ENCODE measurements at regions not wholly inside any gene's neighbourhood (a gene's known extent, or its start where the extent isn't known, plus 50 kb on each side); places are given as distances from the start of the nearest gene placed in this dataset.
"Not testable (repeated sequence)": the region's sequence is repeated elsewhere in the genome, so short reads cannot be mapped to it uniquely, and the experiment has no call there.

- H3K36me3 ChIP-seq (replicated peaks); in situ Hi-C loops (cut with HindIII; ENCODE audit: low pct_ligation_motif_present, low sequenced_read_pairs): not testable (repeated sequence)
Measured at GRCh38 chr18:14301255-14301654, 169.0 kb upstream of the ZNF519 start.

GRCh38 chr18:14295081-14295480 lies 162.8 kb upstream of the ZNF519 start:
- DNase-seq; H3K36me3 ChIP-seq (replicated peaks); H3K27ac ChIP-seq; H3K4me3 ChIP-seq (ENCODE audit: low read depth, low read length); H3K27me3 ChIP-seq (replicated peaks); in situ Hi-C loops (cut with HindIII; ENCODE audit: low pct_ligation_motif_present, low sequenced_read_pairs): not testable (repeated sequence)

More at GRCh38 chr18:14301255-14301654, 169.0 kb upstream of the ZNF519 start:
- H3K27me3 ChIP-seq (replicated peaks); H3K27ac ChIP-seq; H3K4me3 ChIP-seq (ENCODE audit: low read depth, low read length); DNase-seq: not testable (repeated sequence)

GRCh38 chr18:14285053-14285452 lies 152.8 kb upstream of the ZNF519 start:
- no peak for DNase-seq
- TF ChIP-seq CTCF (IDR thresholded peaks at IDR 0.05; ENCODE audit: low read depth, low read length, missing control alignments) = no peak
- in situ Hi-C loops (cut with HindIII; ENCODE audit: low pct_ligation_motif_present, low sequenced_read_pairs) = no loop called here

GRCh38 chr18:14275391-14275790 lies 143.2 kb upstream of the ZNF519 start:
- in situ Hi-C loops (cut with HindIII; ENCODE audit: low pct_ligation_motif_present, low sequenced_read_pairs); H3K27me3 ChIP-seq (replicated peaks); H3K27ac ChIP-seq; DNase-seq; H3K36me3 ChIP-seq (replicated peaks); H3K4me3 ChIP-seq (ENCODE audit: low read depth, low read length): not testable (repeated sequence)

More at GRCh38 chr18:14285053-14285452, 152.8 kb upstream of the ZNF519 start:
- no peaks in the 10 kb centered on the region for H3K36me3 ChIP-seq (replicated peaks)
- H3K4me3 ChIP-seq (ENCODE audit: low read depth, low read length) = no peak overlapping the region
- no peak overlapping the region for H3K27ac ChIP-seq
- no peaks in the 10 kb centered on the region for H3K27me3 ChIP-seq (replicated peaks)

- in situ Hi-C loops (cut with HindIII; ENCODE audit: low pct_ligation_motif_present, low sequenced_read_pairs); H3K27ac ChIP-seq; H3K4me3 ChIP-seq (ENCODE audit: low read depth, low read length); H3K27me3 ChIP-seq (replicated peaks); H3K36me3 ChIP-seq (replicated peaks); DNase-seq: not testable (repeated sequence)
Measured at GRCh38 chr18:14265637-14266410, 133.6 kb upstream of the ZNF519 start.

- H3K36me3 ChIP-seq (replicated peaks); in situ Hi-C loops (cut with HindIII; ENCODE audit: low pct_ligation_motif_present, low sequenced_read_pairs); H3K4me3 ChIP-seq (ENCODE audit: low read depth, low read length); H3K27ac ChIP-seq; H3K27me3 ChIP-seq (replicated peaks); DNase-seq: not testable (repeated sequence)
Measured at GRCh38 chr18:14262786-14263185, 130.6 kb upstream of the ZNF519 start.

GRCh38 chr18:14250084-14250677 lies 117.9 kb upstream of the ZNF519 start:
- in situ Hi-C loops (cut with HindIII; ENCODE audit: low pct_ligation_motif_present, low sequenced_read_pairs); H3K4me3 ChIP-seq (ENCODE audit: low read depth, low read length); H3K36me3 ChIP-seq (replicated peaks); H3K27me3 ChIP-seq (replicated peaks); H3K27ac ChIP-seq; DNase-seq: not testable (repeated sequence)

- DNase-seq; H3K4me3 ChIP-seq (ENCODE audit: low read depth, low read length); in situ Hi-C loops (cut with HindIII; ENCODE audit: low pct_ligation_motif_present, low sequenced_read_pairs): not testable (repeated sequence)
Measured at GRCh38 chr18:14239224-14239623, 107.0 kb upstream of the ZNF519 start.

GRCh38 chr18:14236356-14237048 lies 104.3 kb upstream of the ZNF519 start:
- DNase-seq; H3K27ac ChIP-seq; H3K27me3 ChIP-seq (replicated peaks); in situ Hi-C loops (cut with HindIII; ENCODE audit: low pct_ligation_motif_present, low sequenced_read_pairs); H3K36me3 ChIP-seq (replicated peaks); H3K4me3 ChIP-seq (ENCODE audit: low read depth, low read length): not testable (repeated sequence)

More at GRCh38 chr18:14239224-14239623, 107.0 kb upstream of the ZNF519 start:
- not testable (repeated sequence) for H3K27ac ChIP-seq; H3K27me3 ChIP-seq (replicated peaks); H3K36me3 ChIP-seq (replicated peaks)

GRCh38 chr18:14225286-14225679 lies 93.0 kb upstream of the ZNF519 start:
- in situ Hi-C loops (cut with HindIII; ENCODE audit: low pct_ligation_motif_present, low sequenced_read_pairs); H3K4me3 ChIP-seq (ENCODE audit: low read depth, low read length); DNase-seq; H3K27ac ChIP-seq; H3K27me3 ChIP-seq (replicated peaks); H3K36me3 ChIP-seq (replicated peaks): not testable (repeated sequence)

GRCh38 chr18:14224551-14225285 lies 92.5 kb upstream of the ZNF519 start:
- H3K4me3 ChIP-seq (ENCODE audit: low read depth, low read length); H3K27me3 ChIP-seq (replicated peaks); in situ Hi-C loops (cut with HindIII; ENCODE audit: low pct_ligation_motif_present, low sequenced_read_pairs); DNase-seq; H3K36me3 ChIP-seq (replicated peaks); H3K27ac ChIP-seq: not testable (repeated sequence)

GRCh38 chr18:14223919-14224318 lies 91.7 kb upstream of the ZNF519 start:
- not testable (repeated sequence) for H3K27me3 ChIP-seq (replicated peaks); DNase-seq

More at GRCh38 chr18:14223919-14224318, 91.7 kb upstream of the ZNF519 start:
- H3K4me3 ChIP-seq (ENCODE audit: low read depth, low read length); H3K27ac ChIP-seq; in situ Hi-C loops (cut with HindIII; ENCODE audit: low pct_ligation_motif_present, low sequenced_read_pairs); H3K36me3 ChIP-seq (replicated peaks): not testable (repeated sequence)
